ENCODE measurements at regions not wholly inside any gene's neighbourhood (a gene's known extent, or its start where the extent isn't known, plus 50 kb on each side); places are given as distances from the start of the nearest gene placed in this dataset.

GRCh38 chr2:19809206-19809605 is 92.6 kb downstream of the TTC32 start:
- no peak for DNase-seq (ENCODE audit: low read depth)
- H3K4me3 ChIP-seq (ENCODE audit: low read depth, low read length): no peak overlapping the region
- TF ChIP-seq MYC (IDR thresholded peaks at IDR 0.05; ENCODE audit: low read depth, low read length) (no peak), MAX (IDR thresholded peaks at IDR 0.05; ENCODE audit: low read depth, low read length) (no peak), POLR2A (IDR thresholded peaks at IDR 0.05; ENCODE audit: extremely low read depth, insufficient read length) (no peak), CTCF (IDR thresholded peaks at IDR 0.05; ENCODE audit: low read depth, low read length) (no peak)

GRCh38 chr2:19807866-19808265 is 93.9 kb downstream of the TTC32 start:
- no peak for DNase-seq (ENCODE audit: low read depth)
- TF ChIP-seq POLR2A (IDR thresholded peaks at IDR 0.05; ENCODE audit: extremely low read depth, insufficient read length): no peak
- TF ChIP-seq MYC (IDR thresholded peaks at IDR 0.05; ENCODE audit: low read depth, low read length): no peak
- no peak for TF ChIP-seq MAX (IDR thresholded peaks at IDR 0.05; ENCODE audit: low read depth, low read length)
- TF ChIP-seq CTCF (IDR thresholded peaks at IDR 0.05; ENCODE audit: low read depth, low read length): no peak

GRCh38 chr2:19807346-19807745 is 94.4 kb downstream of the TTC32 start:
- TF ChIP-seq MAX (IDR thresholded peaks at IDR 0.05; ENCODE audit: low read depth, low read length) (no peak), MYC (IDR thresholded peaks at IDR 0.05; ENCODE audit: low read depth, low read length) (no peak), POLR2A (IDR thresholded peaks at IDR 0.05; ENCODE audit: extremely low read depth, insufficient read length) (no peak), CTCF (IDR thresholded peaks at IDR 0.05; ENCODE audit: low read depth, low read length) (no peak)
- no peak for DNase-seq (ENCODE audit: low read depth)
- no peak overlapping the region for H3K4me3 ChIP-seq (ENCODE audit: low read depth, low read length)

More at GRCh38 chr2:19807866-19808265, 93.9 kb downstream of the TTC32 start:
- no peak overlapping the region for H3K4me3 ChIP-seq (ENCODE audit: low read depth, low read length)

- DNase-seq (ENCODE audit: low read depth): no peak
- no peak overlapping the region for H3K4me3 ChIP-seq (ENCODE audit: low read depth, low read length)
- TF ChIP-seq MAX (IDR thresholded peaks at IDR 0.05; ENCODE audit: low read depth, low read length) (no peak), POLR2A (IDR thresholded peaks at IDR 0.05; ENCODE audit: extremely low read depth, insufficient read length) (no peak), CTCF (IDR thresholded peaks at IDR 0.05; ENCODE audit: low read depth, low read length) (no peak)
These were observed 95.2 kb downstream of the TTC32 start for GRCh38 chr2:19806591-19806990.

- DNase-seq (ENCODE audit: low read depth): no peak
- no peak for TF ChIP-seq POLR2A (IDR thresholded peaks at IDR 0.05; ENCODE audit: extremely low read depth, insufficient read length)
- no peak for TF ChIP-seq MYC (IDR thresholded peaks at IDR 0.05; ENCODE audit: low read depth, low read length)
- no peak for TF ChIP-seq MAX (IDR thresholded peaks at IDR 0.05; ENCODE audit: low read depth, low read length)
- TF ChIP-seq CTCF (IDR thresholded peaks at IDR 0.05; ENCODE audit: low read depth, low read length): no peak
- no peak overlapping the region for H3K4me3 ChIP-seq (ENCODE audit: low read depth, low read length)
These were observed 95.7 kb downstream of the TTC32 start for GRCh38 chr2:19806131-19806530.

- DNase-seq (ENCODE audit: low read depth): no peak
- H3K4me3 ChIP-seq (ENCODE audit: low read depth, low read length): no peak overlapping the region
- TF ChIP-seq MYC (IDR thresholded peaks at IDR 0.05; ENCODE audit: low read depth, low read length) (no peak), CTCF (IDR thresholded peaks at IDR 0.05; ENCODE audit: low read depth, low read length) (no peak), POLR2A (IDR thresholded peaks at IDR 0.05; ENCODE audit: extremely low read depth, insufficient read length) (no peak)
These were observed 96.5 kb downstream of the TTC32 start for GRCh38 chr2:19805266-19805665.
